NCI-H460 (cell line): ENCODE measurements at regions not wholly inside any gene's neighbourhood (a gene's known extent, or its start where the extent isn't known, plus 50 kb on each side); places are given as distances from the start of the nearest gene placed in this dataset.
"Not testable (repeated sequence)": the region's sequence is repeated elsewhere in the genome, so short reads cannot be mapped to it uniquely, and the experiment has no call there.

Experiments
- DNase-seq: peaks from one replicate; pipeline ENCODE4 v3.0.0-alpha.2; 2016; ENCODE audit warnings: low read depth; ENCODE audit errors: extremely low read depth

DNA sequence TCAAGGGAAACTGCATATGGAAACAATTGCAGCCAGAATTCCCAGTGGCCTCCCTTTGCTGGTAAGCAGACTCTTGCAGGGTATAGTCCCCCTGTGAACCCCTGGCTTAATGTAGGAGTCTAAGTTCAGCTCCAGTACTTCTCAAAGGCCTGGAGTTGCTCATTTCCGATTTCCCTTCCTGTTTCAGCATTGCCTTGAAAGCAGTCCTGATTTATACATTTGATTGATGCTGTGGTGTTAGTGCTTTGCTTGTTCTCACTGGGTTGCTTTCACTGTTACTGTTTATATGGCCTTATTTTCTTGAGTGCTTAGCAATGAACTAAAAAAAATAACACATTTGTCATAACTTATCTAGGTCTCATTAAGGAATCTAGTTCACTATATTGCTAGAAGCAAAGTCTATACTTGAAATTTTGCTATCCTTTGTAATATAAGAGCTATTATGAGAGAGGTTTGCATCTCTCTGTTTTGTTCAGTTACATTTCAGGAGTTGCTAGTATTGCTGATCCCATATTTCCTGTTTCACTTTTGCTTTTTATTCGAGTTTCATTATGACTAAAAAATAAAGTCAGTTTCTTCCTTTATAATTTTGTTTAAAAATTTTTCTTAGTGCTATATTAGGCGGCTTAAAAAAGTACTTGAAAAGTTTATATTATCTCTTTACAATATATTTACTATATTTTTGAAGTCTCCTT, 122.4 kb upstream of the NMUR2 start:
- DNase-seq = no peak

DNA sequence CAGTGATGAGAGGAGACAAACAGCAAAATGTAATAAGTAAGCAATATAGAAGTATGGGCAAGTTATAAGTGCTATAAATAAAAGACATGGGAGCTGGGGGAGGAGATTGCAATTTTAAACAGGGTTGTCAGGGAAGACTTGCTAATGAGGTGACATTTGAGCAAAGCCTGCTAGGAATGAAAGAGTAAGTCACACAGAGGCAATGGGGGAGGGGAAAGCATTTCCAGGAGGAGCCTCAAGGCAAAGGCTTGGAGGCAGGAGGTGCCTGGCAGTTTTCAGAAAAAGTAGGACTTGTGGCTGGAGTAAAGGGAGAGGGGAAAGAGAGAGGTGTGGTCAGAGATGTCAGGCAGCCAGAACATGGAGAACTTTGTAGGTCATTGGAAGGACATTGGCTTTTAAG, 124.4 kb upstream of the NMUR2 start:
- DNase-seq = no peak

DNA sequence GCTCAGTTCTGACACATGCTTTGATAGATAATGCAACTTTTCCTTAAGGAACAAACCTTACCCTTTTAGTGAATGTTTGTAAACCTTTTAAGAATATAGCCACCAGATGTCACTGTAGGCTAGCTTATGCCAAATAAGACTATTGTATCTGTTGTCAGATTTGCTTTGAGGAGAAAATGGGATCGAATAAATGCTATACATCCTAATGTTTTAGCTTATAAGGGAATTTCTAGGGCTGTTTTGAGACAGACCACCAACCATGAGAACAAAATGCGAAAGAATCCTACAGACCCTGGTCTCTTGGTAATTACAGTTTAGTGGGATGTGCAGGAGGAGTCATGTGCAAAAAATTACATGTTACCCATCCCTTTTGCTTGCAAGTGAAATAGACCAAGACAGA, 127.6 kb upstream of the NMUR2 start:
- peak; percentile 55 for DNase-seq

DNA sequence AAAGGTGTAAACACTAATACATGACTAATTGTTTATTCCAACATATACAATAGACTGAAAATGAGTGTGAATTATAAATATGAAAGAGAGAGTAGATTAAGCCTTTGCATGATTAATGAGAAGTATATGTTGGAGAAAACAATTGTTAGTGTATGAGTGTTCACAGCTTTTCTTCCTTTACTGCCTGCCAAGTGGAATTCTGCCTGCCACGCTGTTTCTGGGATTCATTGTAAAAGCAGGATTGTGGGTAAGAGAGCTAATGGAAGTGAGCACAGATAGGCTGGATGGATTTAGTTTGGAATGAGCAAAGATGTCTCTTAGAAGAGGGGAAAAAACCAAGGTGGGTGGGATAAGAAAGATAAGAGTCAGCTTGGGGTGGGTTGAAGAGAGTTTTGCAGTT, 129.6 kb upstream of the NMUR2 start:
- no peak for DNase-seq

DNA sequence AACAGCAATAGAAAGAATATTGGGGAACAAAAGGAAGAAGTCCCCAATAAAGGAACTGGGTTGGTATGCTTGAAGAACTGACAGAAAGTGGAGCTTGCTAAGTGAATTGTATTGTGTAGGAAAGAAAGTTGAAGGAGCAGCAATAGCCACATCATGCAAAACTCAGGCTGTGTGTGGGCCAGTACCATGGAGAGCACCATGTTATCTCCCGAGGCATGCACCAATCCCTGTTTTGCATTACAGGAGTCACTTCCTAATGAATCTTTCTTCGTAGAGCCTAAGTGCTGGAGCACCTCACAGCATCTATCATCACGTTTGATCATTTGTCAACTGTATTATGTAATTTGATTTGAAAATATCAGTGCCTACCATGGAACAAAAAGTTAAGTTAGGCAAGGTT, 137.7 kb upstream of the NMUR2 start:
- no peak for DNase-seq

DNA sequence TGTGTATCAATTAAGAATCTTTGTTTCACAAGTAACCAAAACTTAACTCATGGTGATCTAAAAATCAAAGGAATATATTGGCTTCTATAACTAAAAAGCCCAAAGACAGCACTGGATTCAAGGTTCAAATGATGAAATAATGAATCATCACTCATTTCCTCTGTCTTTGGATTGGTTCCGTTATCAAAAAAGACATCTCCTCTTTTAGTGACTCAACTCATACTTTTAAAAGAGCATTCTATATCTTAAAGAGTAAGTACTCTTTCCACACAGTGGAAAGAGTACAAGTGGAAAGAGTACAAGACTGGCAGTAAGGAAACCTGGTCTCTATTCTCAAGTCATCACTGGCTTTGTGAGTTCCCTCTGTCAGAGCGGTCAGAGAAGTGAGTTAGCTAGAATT, 141.4 kb upstream of the NMUR2 start:
- no peak for DNase-seq

DNA sequence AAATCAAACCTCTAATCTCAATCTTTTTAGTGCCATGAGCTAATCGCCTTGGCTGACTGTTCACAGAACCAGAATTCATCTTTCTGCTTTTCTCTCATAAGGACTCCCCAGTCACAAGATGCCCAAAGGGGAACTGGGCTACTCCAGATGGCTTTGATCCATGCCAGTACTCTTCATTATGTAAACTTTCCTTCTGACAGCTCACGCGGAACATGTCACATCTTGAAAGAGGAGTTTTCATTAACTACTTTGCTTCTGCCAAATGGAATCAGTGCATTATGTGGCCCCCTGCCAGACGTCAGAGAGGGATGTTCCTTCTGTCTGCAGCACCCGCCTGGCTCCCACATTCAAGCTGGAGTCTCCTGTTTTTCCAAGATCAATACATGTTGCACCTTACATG, 142.1 kb upstream of the NMUR2 start:
- DNase-seq = no peak

DNA sequence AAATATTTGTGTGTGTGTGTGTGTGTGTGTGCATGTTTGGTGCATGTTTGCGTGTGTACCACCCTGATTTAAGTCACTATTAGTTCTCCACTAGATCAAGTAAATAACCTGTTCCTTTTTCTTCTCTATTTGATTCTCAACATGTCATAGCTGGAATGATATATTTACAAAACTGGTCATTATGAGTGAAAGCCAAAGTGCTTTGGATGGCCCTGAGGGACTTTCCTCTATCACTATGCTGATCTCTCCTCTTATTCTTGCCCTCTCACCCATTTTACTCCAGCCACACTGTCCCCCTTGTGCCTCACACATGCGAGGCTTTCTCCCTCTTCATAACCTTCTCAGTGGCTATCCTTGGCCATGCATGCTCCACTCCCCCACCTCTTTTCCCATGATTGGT, 144.6 kb upstream of the NMUR2 start:
- no peak for DNase-seq

DNA sequence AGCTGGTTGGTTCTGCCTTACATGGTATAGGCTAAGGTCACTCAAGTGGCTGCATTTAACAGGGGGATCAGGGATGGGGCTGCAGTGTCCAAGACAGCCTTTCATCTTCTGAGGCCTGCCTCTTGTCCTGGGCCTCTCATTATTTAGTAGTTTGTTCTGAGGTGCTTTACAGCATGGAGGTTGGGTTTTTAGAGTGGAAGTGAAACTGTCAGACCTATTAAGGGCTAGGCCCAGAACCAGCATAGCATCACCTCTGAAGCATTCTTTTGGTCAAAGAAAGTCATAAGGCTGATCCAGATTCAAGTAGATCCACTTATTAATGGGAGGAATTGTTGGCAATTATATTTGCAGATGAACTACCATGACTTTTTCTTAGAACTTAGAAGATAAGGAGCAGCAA, 146.0 kb upstream of the NMUR2 start:
- no peak for DNase-seq

DNA sequence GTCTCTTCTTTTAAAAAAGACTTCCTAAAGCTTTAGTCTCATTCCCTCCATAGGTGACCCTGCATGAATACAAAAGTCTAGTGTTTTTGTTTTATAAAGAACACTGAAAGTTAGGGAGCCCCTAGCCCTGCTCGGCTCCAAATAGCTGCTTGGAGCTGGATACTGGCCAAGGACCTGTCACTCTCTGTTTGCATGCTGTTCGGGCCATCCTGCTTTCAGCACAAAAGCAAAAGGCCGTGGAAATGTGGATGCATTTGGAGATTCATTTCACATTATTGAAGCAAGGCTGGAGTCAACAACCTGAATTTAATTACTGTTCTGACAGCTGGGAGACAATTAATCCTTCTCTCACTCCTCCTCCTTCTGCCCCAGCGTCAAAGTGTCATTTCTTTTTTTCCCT, 151.7 kb upstream of the NMUR2 start:
- DNase-seq = no peak

DNA sequence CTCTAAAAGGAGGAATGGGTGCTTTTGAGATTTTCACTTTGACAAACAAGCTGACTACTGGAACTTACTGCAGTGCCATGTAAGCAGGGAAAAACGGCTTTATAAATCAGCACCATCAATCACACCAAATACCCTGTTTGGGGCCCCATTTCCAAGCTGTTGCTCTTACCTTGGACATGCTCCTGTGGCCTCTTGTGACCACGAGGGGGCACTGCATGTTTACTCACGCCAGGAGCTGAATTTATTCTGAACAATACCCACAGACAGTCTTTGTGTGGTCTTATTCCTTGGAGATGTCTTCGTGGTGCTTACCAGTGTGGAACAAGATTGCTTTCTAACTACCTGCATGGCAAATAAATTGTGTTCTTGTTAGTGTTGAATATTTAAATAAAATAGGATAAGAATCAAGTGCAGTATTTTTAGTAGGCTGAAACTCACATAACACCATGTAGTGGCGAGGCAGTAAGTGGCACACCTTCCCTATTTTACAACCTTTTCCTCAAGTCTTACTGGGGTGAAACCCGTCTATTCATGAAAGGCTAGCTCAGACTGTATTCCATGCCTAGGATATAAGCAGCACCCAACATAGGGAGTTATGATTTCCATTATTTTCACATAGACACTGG, 155.5 kb upstream of the NMUR2 start:
- DNase-seq = peak; percentile 13

DNA sequence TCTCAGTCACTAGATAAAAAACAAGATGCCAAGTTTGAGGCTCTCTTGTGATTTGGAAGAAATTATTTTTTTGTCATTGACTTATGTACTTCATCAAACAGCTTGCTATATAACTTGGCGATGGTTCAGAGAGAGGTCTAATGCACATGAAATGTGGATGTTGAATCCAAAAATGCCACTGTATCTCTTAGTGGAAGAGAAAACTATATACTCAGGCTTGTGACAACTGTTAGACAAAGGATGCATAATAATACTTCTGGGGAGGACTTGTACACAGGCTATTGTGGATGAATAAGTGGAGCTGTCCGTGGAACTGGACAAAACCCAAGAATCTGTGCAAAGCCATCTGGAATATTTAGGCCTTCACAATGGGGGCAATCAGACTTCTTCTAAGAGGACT, 162.9 kb upstream of the NMUR2 start:
- no peak for DNase-seq

DNA sequence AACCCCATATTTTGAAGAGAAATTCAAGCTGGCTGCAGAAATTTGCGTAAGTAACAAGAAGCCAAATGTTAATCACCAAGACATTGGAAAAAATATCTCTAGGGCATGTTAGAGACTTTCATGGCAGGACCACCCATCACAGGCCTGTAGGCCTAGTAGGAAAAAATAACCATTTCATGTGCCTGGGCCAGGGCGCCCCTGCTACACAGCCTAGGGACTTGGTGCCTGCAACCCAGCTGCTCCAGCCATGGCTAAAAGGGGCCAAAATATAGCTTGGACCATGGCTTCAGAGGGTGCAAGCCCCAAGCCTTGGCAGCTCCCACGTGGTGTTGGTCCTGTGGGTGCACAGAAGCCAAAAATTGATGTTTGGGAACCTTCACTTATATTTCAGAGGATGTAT, 167.7 kb upstream of the NMUR2 start:
- DNase-seq = no peak

DNA sequence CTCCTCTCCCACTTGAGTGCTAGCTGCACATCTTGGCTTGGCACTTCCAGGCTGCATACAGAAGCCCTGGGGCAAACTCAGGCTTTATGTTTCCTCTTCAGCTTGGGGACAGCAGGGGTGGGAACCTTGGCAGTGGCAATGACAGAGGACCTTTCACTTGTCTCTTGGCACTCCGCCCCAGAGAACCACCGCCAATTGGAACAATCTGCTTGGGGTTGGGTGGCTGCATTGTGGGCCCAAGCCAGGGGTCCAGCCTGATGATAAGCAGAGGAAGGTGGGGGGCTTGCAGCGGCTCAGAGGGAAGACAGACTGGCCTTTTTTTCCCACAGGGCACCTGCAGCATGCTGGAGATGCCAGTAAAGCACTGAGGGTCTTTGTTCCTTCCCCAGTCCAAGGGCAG, 179.0 kb upstream of the NMUR2 start:
- DNase-seq = no peak

DNA sequence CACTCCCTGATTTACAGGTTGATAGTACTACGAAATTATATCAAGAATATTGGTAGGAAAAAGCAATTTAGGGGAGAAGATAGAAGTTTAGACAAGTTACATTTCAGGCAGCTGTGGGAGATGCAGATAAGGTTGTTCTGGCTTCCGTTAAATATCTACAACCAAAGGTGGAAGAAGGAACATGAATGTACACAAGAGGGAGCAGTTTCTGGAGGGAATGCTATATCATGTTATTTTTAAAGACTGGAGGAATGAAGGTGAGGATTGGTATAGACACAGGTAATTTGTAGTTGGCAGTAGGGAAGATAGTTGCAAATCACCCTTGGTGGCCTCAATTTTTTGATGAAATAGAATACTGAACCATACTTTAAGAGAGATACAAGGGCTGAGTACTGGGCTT, 187.3 kb upstream of the NMUR2 start:
- DNase-seq = no peak

DNA sequence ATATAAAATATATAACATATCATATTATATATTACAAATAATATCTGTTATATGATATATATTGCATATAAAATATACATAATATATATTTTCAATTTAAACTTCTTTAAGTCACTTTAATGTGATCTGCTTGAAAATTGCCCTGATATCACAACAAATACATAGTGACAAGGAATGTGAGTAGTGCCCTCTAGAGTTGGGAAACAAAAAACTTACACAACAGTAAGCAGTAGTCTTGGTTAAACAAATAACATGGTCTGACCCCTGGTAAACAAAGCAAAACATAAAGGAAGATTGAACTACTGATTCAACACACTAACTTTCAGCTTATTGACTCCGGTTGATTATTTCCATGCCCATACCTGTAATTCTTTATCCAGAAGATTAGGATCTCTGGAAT, 188.3 kb upstream of the NMUR2 start:
- no peak for DNase-seq

DNA sequence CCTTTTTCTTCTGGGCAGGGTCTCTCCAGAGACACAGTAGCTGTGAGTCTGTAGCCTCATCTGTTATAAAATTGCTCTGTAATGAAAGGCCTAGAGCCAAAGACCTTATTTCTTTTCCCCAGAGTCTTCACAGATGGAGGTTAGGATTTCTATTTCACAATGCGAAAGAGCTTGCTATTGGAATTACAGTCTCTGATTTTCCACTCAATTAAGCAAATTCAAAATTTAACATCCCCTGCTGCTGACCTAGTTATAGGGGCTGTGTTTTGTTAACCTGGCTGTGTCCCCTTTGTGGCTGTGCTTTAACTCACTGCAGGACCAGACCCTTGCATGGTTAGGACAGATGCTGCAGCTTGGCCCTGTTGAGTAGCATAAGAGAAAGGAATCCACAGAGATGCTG, 190.3 kb upstream of the NMUR2 start:
- DNase-seq = no peak

DNA sequence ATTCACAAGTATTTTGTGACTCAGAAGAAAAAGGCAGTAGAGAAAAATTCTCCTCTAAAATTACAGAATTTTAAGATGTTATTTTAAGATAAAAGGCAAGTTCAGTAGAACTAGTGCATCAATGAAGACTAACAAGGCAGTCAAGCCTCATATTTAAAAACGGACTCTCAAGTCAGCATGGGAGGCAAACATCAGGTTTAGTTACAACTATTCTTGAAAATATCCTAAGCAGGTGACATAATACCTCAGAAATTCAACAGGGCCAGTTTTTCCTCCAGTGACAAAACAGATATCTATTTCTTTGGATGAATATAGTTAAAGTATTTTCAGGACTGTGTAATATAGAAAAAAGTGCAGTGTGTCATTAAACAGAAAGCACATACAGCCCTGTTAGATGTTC, 194.0 kb upstream of the NMUR2 start:
- DNase-seq = no peak

DNA sequence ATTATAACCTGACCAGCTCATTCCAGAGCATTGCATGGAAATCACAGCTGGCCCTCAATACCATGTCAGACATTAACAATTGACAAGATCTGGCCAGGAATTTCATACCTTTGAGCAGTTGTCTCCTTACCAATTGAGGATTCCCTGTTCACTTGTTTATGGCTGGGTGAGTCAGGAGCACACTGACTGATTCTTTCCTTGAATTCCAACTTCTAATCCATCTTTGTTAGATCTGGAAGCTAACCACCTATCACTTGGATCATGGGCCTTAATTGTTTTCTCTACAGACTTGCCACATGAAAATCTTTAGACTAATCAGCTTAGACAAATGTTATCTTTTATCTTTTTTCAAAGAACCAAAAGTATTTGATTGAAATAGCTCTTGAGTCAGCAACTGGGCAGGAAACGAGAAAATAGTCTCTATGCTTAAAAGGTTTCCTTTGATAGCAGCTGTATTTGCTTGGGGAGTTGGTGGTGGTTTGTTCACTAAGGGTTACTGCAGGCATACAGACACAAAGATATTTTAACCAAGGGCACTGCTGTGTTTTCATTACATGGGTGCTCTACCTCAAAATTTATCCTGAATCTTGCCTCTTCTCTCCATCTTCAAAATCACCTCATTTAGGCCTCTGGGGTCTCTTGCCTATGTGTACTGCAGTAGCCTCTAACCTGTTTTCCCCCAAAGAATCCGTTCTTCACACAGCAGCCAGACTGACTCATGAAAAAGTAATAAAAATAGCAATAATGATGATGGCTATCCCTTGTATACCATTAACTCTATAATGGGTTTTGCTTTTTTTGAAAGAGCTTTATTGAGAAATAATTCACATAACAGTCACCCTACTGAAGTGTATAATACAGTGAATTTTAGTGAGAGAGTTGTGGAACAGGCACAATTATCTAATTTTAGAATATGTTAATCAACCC, 197.0 kb upstream of the NMUR2 start:
- DNase-seq = no peak

DNA sequence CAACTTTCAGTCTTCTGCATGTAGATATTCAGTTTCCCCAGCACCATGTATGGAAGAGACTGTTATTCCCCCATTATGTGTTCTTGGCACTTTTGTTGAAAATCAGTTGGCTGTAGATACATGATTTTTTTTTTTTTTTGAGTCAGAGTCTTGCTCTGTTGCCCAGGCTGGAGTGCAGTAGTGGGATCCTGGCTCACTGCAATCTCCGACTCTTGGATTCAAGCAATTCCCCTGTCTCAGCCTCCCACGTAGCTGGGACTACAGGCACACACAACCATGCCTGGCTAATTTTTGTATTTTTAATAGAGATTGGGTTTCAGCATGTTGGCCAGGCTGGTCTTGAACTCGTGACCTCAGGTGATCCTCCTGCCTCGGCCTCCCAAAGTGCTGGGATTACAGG, 201.0 kb upstream of the NMUR2 start:
- DNase-seq = not testable (repeated sequence)

DNA sequence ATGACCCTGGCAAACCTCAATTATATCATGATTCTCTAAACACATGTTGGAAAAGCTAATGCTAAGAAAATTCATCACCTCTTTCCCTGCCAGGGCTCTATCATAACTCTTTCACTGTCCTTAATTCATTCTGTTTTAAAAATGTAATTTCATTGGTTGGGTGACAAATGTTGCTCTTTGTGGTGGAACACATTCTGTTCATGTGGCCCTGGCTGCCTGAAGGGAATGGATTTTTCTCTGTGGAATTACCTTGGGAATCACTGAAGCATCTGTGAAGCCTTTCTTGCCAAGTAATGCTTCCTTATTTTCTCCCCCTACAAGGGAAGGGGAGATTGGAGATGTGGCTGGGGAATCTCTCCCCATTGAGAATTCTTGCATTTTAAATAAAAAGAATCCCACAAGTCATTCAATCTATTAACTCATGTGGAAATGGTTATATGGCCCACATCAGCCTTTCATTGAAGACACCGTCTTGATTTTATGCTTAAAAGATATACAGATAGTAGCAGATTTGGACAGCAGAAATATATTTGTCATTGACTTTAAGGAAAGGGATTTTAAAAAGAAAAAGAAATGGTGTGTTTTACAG, 201.8 kb upstream of the NMUR2 start:
- no peak for DNase-seq
